HEK293 (cell line): ENCODE measurements at regions not wholly inside any gene's neighbourhood (a gene's known extent, or its start where the extent isn't known, plus 50 kb on each side); places are given as distances from the start of the nearest gene placed in this dataset.
A peak's percentile ranks its signal among the peaks of the same experiment; 100 is the strongest.

Source experiments
- IKZF3 ChIP-seq: fragments of 450-650 bp; IDR thresholded peaks from 2 replicates; pipeline ENCODE4 v1.5.0; 2018; ENCODE audit warnings: missing biosample characterization, mild to moderate bottlenecking, missing genetic modification characterization, moderate library complexity
- KLF1 ChIP-seq: fragments of 450-650 bp; formaldehyde crosslinking; IDR thresholded peaks from 2 replicates; pipeline ENCODE4 v1.5.1; 2016; ENCODE audit warnings: missing biosample characterization, missing genetic modification characterization
- OVOL3 ChIP-seq: fragments of 450-650 bp; formaldehyde crosslinking; IDR thresholded peaks from 2 replicates; pipeline ENCODE4 v1.5.1; 2016; ENCODE audit warnings: missing biosample characterization, missing genetic modification characterization
- PRDM10 ChIP-seq: fragments of 450-650 bp; formaldehyde crosslinking; IDR thresholded peaks from 2 replicates; pipeline ENCODE4 v1.5.1; 2016; ENCODE audit warnings: missing biosample characterization, missing genetic modification characterization
- SETDB1 ChIP-seq: IDR thresholded peaks from one replicate; pipeline ENCODE4 v1.6.1; 2017; ENCODE audit warnings: mild to moderate bottlenecking, low read length, moderate library complexity, mixed read lengths; ENCODE audit not compliant: insufficient read length
- SP2 ChIP-seq: fragments of 450-650 bp; formaldehyde crosslinking; IDR thresholded peaks from 2 replicates; pipeline ENCODE4 v1.5.1; 2016; ENCODE audit warnings: missing biosample characterization, missing genetic modification characterization
- TSHZ1 ChIP-seq: fragments of 450-650 bp; formaldehyde crosslinking; IDR thresholded peaks from 2 replicates; pipeline ENCODE4 v1.5.1; 2016; ENCODE audit warnings: missing biosample characterization, missing genetic modification characterization, borderline replicate concordance
- ZBTB20 ChIP-seq: fragments of 450-650 bp; formaldehyde crosslinking; IDR thresholded peaks from 2 replicates; pipeline ENCODE4 v1.5.1; 2016; ENCODE audit warnings: missing biosample characterization, missing genetic modification characterization
- ZBTB21 ChIP-seq: fragments of 450-650 bp; formaldehyde crosslinking; IDR thresholded peaks from 2 replicates; pipeline ENCODE4 v1.5.1; 2017; ENCODE audit warnings: missing biosample characterization, missing genetic modification characterization
- ZBTB48 ChIP-seq: fragments of 450-650 bp; formaldehyde crosslinking; IDR thresholded peaks from 2 replicates; pipeline ENCODE4 v1.5.1; 2016; ENCODE audit warnings: missing biosample characterization, missing genetic modification characterization
- ZFP3 ChIP-seq: fragments of 450-650 bp; formaldehyde crosslinking; IDR thresholded peaks from 2 replicates; pipeline ENCODE4 v1.5.1; 2016; ENCODE audit warnings: low read depth, missing biosample characterization, missing genetic modification characterization
- ZNF138 ChIP-seq: fragments of 450-650 bp; formaldehyde crosslinking; IDR thresholded peaks from 2 replicates; pipeline ENCODE4 v1.5.1; 2016; ENCODE audit warnings: missing biosample characterization, missing genetic modification characterization, borderline replicate concordance
- ZNF174 ChIP-seq: fragments of 450-650 bp; formaldehyde crosslinking; IDR thresholded peaks from 2 replicates; pipeline ENCODE4 v1.5.0; 2017; ENCODE audit warnings: missing biosample characterization, mild to moderate bottlenecking, missing genetic modification characterization
- ZNF24 ChIP-seq: fragments of 450-650 bp; formaldehyde crosslinking; IDR thresholded peaks from 2 replicates; pipeline ENCODE4 v1.5.1; 2016; ENCODE audit warnings: missing biosample characterization, missing genetic modification characterization
- ZNF354C ChIP-seq: fragments of 450-650 bp; formaldehyde crosslinking; IDR thresholded peaks from 2 replicates; pipeline ENCODE4 v1.5.1; 2016; ENCODE audit warnings: missing biosample characterization, missing genetic modification characterization, low read depth, borderline replicate concordance
- ZNF398 ChIP-seq: fragments of 450-650 bp; formaldehyde crosslinking; IDR thresholded peaks from 2 replicates; pipeline ENCODE4 v1.5.1; 2017; ENCODE audit warnings: missing biosample characterization, missing genetic modification characterization
- ZNF518A ChIP-seq: fragments of 450-650 bp; formaldehyde crosslinking; conservative IDR thresholded peaks from 2 replicates; pipeline ENCODE4 v1.5.1; 2016; ENCODE audit warnings: low read depth, missing biosample characterization, missing genetic modification characterization
- ZNF629 ChIP-seq: fragments of 450-650 bp; formaldehyde crosslinking; IDR thresholded peaks from 2 replicates; pipeline ENCODE4 v1.5.1; 2017; ENCODE audit warnings: missing biosample characterization, missing genetic modification characterization
- ZNF645 ChIP-seq: fragments of 450-650 bp; formaldehyde crosslinking; IDR thresholded peaks from 2 replicates; pipeline ENCODE4; 2016; ENCODE audit warnings: missing biosample characterization, missing genetic modification characterization
- ZNF664 ChIP-seq: fragments of 450-650 bp; formaldehyde crosslinking; IDR thresholded peaks from 2 replicates; pipeline ENCODE4 v1.5.1; 2016; ENCODE audit warnings: missing biosample characterization, missing genetic modification characterization
- ZSCAN18 ChIP-seq: fragments of 450-650 bp; formaldehyde crosslinking; IDR thresholded peaks from 2 replicates; pipeline ENCODE4 v1.5.1; 2016; ENCODE audit warnings: missing biosample characterization, missing genetic modification characterization
- ZXDB ChIP-seq: fragments of 450-650 bp; formaldehyde crosslinking; IDR thresholded peaks from 2 replicates; pipeline ENCODE4 v1.5.1; 2016; ENCODE audit warnings: missing biosample characterization, missing genetic modification characterization

- TF ChIP-seq ZNF174 (tag by site-specific recombination) (no peak), ZBTB21 (tag by site-specific recombination) (peak; percentile 51; the same call in 1 of the 2 replicates), ZXDB (no peak), TSHZ1 (tag by site-specific recombination) (no peak), PRDM10 (tag by site-specific recombination) (0 out of 2 replicates have a peak, but pooled peaks have one; percentile 36), KLF1 (tag by site-specific recombination) (peak; percentile 53), ZNF518A (no peak), OVOL3 (tag by site-specific recombination) (no peak), ZNF398 (peak; percentile 65), IKZF3 (tag by site-specific recombination) (no peak), ZNF645 (tag by site-specific recombination) (no peak), ZNF664 (tag by site-specific recombination) (peak; percentile 88), SETDB1 (no peak), ZBTB48 (tag by site-specific recombination) (no peak), ZBTB20 (tag by site-specific recombination) (no peak; the same call in 1 of the 2 replicates), ZFP3 (tag by site-specific recombination) (no peak), ZNF138 (tag by site-specific recombination) (no peak), SP2 (tag by site-specific recombination) (peak; percentile 70), ZNF24 (no peak), ZSCAN18 (tag by site-specific recombination) (no peak), ZNF354C (no peak), ZNF629 (tag by site-specific recombination) (peak; percentile 90)
These were observed 66.0 kb upstream of the SLC25A33 start (continued) for GRCh38 chr1:9473032-9473807.
